ENCODE measurements at regions not wholly inside any gene's neighbourhood (a gene's known extent, or its start where the extent isn't known, plus 50 kb on each side); places are given as distances from the start of the nearest gene placed in this dataset.

DNA sequence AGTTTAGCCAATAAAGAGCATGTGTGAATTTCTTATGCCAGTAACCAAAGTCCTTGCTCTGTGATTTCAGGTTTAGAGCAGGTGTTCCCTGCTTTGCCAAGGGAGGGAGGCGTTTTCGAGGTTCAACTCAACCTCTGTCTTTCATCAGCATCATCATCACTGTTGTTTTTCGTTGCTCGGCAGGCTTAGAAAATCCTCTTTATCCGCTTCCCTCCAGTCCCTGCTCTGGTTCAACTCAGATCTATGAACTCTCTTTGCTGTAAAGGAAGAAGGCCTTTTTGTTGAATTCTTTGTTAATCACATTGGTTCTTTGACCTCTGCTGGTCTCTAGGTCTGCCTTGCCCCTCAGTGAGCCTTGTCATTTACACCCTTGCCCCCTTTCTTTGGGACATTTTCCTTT lies 243.9 kb upstream of the RBFOX1 start:
- Histone ChIP-seq H3K27ac (ENCODE audit: insufficient read depth, low read length, poor library complexity, severe bottlenecking) (no peak overlapping the region), H3K36me3 (ENCODE audit: control insufficient read depth, insufficient read depth, low read length) (no peaks in the 10 kb centered on the region), H3K27me3 (replicated peaks; ENCODE audit: control insufficient read depth, insufficient read depth, low read length, poor library complexity, severe bottlenecking) (no peaks in the 10 kb centered on the region), H3K4me3 (ENCODE audit: insufficient read depth, low read depth, low read length, poor library complexity, severe bottlenecking) (no peak overlapping the region), H3K4me1 (ENCODE audit: control insufficient read depth, insufficient read depth, low read length, poor library complexity, severe bottlenecking) (no peaks in the 10 kb centered on the region), H3K9me3 (ENCODE audit: control insufficient read depth, low read length) (peaks cover 2% of the 10 kb centered on the region)
- no peak for DNase-seq

DNA sequence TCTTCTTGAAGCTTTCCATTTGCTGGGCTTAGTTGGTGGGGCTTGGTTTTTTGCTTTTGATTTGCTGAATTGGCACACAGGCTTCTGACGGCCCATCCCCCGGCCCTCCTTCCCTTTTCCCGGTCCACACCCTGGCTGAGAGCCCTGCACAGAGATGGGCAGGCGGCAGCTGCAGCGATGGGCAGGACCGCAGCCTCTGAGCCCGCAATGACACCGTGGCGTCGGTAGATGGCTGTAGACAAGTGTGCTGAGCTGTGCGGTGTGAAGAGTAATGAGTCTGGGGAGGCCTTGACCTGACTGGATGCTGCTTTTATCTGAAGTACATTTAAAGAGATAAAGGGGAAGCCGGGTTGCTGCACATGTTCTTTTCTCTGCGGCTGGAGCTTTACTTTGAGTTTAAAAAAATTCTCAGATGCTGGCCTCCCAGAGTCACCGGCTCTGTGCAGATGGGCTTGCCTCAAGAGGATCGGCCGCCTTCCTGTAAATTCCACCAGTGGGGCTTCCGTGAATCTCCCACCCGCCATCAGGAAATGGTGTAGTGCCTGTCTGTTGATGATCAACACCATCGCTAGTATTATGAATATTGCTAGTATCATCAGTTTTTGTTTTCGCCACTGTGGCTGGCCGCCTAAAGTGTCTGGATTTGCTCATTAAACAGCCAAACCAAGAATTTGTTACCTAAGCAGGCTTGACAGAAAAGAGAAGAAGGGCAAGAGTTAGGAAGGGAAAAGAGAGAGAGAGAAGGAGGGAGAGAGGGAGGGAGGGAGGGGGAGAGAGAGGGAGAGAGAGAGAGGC lies 245.6 kb upstream of the RBFOX1 start:
- Histone ChIP-seq H3K4me3 (ENCODE audit: insufficient read depth, low read depth, low read length, poor library complexity, severe bottlenecking) (no peak overlapping the region), H3K36me3 (ENCODE audit: control insufficient read depth, insufficient read depth, low read length) (no peaks in the 10 kb centered on the region), H3K27me3 (replicated peaks; ENCODE audit: control insufficient read depth, insufficient read depth, low read length, poor library complexity, severe bottlenecking) (no peaks in the 10 kb centered on the region), H3K27ac (ENCODE audit: insufficient read depth, low read length, poor library complexity, severe bottlenecking) (no peak overlapping the region), H3K4me1 (ENCODE audit: control insufficient read depth, insufficient read depth, low read length, poor library complexity, severe bottlenecking) (no peaks in the 10 kb centered on the region), H3K9me3 (ENCODE audit: control insufficient read depth, low read length) (no peaks in the 10 kb centered on the region)
- DNase-seq: no peak

DNA sequence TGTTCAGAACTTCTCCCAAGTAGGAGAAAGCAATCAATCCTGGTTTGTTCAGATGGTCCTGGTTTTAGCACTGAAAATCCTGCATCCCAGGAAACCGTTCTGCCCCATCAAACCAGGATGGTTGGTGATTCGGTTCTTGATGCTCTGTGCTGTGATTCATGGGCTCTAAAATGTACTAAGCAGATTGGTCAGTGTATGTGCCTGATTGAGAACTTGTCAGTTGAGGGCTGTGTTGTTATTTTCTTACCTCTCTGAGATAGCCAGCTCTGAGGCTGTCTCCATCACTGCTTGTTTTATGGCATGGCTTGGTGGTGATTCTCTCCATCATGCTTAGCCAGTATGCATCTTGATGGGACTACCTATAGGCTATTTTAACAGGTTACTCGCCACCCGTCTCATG lies 246.9 kb upstream of the RBFOX1 start:
- Histone ChIP-seq H3K27ac (ENCODE audit: insufficient read depth, low read length, poor library complexity, severe bottlenecking) (no peak overlapping the region), H3K9me3 (ENCODE audit: control insufficient read depth, low read length) (no peaks in the 10 kb centered on the region), H3K36me3 (ENCODE audit: control insufficient read depth, insufficient read depth, low read length) (no peaks in the 10 kb centered on the region), H3K4me1 (ENCODE audit: control insufficient read depth, insufficient read depth, low read length, poor library complexity, severe bottlenecking) (no peaks in the 10 kb centered on the region), H3K27me3 (replicated peaks; ENCODE audit: control insufficient read depth, insufficient read depth, low read length, poor library complexity, severe bottlenecking) (no peaks in the 10 kb centered on the region), H3K4me3 (ENCODE audit: insufficient read depth, low read depth, low read length, poor library complexity, severe bottlenecking) (no peak overlapping the region)
- no peak for DNase-seq

GRCh38 chr16:7083096-7083495 lies 249.5 kb upstream of the RBFOX1 start:
- H3K27ac ChIP-seq (ENCODE audit: insufficient read depth, low read length, poor library complexity, severe bottlenecking): no peak overlapping the region
- no peaks in the 10 kb centered on the region for H3K36me3 ChIP-seq (ENCODE audit: control insufficient read depth, insufficient read depth, low read length)
- H3K4me1 ChIP-seq (ENCODE audit: control insufficient read depth, insufficient read depth, low read length, poor library complexity, severe bottlenecking): no peaks in the 10 kb centered on the region
- no peak for DNase-seq
- no peaks in the 10 kb centered on the region for H3K27me3 ChIP-seq (replicated peaks; ENCODE audit: control insufficient read depth, insufficient read depth, low read length, poor library complexity, severe bottlenecking)
- no peaks in the 10 kb centered on the region for H3K9me3 ChIP-seq (ENCODE audit: control insufficient read depth, low read length)
- no peak overlapping the region for H3K4me3 ChIP-seq (ENCODE audit: insufficient read depth, low read depth, low read length, poor library complexity, severe bottlenecking)

DNA sequence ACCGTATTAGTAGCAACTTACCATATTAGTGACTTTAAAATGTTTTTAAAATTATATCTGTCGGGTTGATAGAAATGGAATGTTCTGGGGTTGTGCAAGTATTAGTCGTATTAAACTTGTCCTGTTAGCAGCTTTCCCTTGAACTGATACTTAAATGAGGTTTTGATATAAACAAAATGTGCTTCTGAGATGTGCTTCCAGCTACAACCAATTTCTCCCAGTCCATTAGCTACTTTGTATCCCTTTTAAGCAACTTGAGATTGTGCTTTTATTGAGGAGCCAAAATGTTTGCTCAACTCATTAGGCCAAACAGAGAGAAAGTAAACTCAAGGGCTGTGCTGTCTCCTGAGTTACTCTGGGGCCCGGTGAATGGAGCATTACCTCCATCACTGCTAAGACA lies 255.0 kb upstream of the RBFOX1 start:
- Histone ChIP-seq H3K36me3 (ENCODE audit: control insufficient read depth, insufficient read depth, low read length) (no peaks in the 10 kb centered on the region), H3K27me3 (replicated peaks; ENCODE audit: control insufficient read depth, insufficient read depth, low read length, poor library complexity, severe bottlenecking) (no peaks in the 10 kb centered on the region), H3K27ac (ENCODE audit: insufficient read depth, low read length, poor library complexity, severe bottlenecking) (no peak overlapping the region), H3K9me3 (ENCODE audit: control insufficient read depth, low read length) (no peaks in the 10 kb centered on the region), H3K4me1 (ENCODE audit: control insufficient read depth, insufficient read depth, low read length, poor library complexity, severe bottlenecking) (no peaks in the 10 kb centered on the region), H3K4me3 (ENCODE audit: insufficient read depth, low read depth, low read length, poor library complexity, severe bottlenecking) (no peak overlapping the region)
- DNase-seq: no peak

DNA sequence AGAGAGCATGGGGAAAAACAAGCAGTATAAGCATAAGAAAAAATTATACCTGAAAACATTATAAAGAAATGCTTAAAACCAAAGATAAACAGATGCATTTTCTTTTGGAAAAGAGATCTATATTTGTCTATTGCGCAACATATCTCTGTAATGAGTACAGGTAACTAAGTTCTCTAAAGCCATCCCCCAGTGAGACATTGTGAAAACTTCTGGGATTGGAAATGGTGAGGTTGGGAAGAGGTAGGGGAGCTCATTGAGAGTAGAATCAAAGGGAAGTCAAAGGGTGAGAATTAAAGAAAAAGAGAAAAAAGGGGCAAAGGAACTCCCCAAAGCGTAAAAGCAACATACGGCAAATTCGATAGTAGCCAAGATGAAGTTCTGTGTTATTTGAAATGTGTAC lies 257.9 kb upstream of the RBFOX1 start:
- Histone ChIP-seq H3K4me1 (ENCODE audit: control insufficient read depth, insufficient read depth, low read length, poor library complexity, severe bottlenecking) (no peaks in the 10 kb centered on the region), H3K27ac (ENCODE audit: insufficient read depth, low read length, poor library complexity, severe bottlenecking) (no peak overlapping the region), H3K27me3 (replicated peaks; ENCODE audit: control insufficient read depth, insufficient read depth, low read length, poor library complexity, severe bottlenecking) (no peaks in the 10 kb centered on the region), H3K36me3 (ENCODE audit: control insufficient read depth, insufficient read depth, low read length) (no peaks in the 10 kb centered on the region), H3K9me3 (ENCODE audit: control insufficient read depth, low read length) (no peaks in the 10 kb centered on the region), H3K4me3 (ENCODE audit: insufficient read depth, low read depth, low read length, poor library complexity, severe bottlenecking) (no peak overlapping the region)
- DNase-seq: no peak

GRCh38 chr16:7057458-7057857 lies 275.2 kb upstream of the RBFOX1 start:
- DNase-seq: no peak
- no peaks in the 10 kb centered on the region for H3K27me3 ChIP-seq (replicated peaks; ENCODE audit: control insufficient read depth, insufficient read depth, low read length, poor library complexity, severe bottlenecking)
- H3K4me1 ChIP-seq (ENCODE audit: control insufficient read depth, insufficient read depth, low read length, poor library complexity, severe bottlenecking): no peaks in the 10 kb centered on the region

DNA sequence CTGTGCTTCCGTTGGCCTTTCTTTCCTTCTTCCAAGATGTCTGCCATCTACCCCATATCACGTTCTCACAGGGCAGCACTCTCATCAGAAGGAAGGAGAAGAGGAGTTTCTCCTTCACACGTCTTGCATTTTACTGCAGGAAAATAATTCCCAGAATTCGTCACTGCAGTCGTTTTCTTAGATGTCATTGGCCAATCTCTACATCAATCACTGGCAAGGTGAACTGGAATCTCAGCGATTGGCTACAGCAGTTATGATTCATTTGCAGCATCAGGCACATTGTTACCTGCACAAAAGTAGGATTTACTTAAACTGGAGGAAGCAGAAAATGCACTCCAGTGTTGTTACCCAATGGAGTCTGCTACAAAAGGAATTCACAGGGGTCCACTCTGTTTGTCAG lies 277.2 kb upstream of the RBFOX1 start:
- H3K9me3 ChIP-seq (ENCODE audit: control insufficient read depth, low read length): no peaks in the 10 kb centered on the region
- no peaks in the 10 kb centered on the region for H3K36me3 ChIP-seq (ENCODE audit: control insufficient read depth, insufficient read depth, low read length)
- no peak overlapping the region for H3K4me3 ChIP-seq (ENCODE audit: insufficient read depth, low read depth, low read length, poor library complexity, severe bottlenecking)
- no peak for DNase-seq
- H3K27me3 ChIP-seq (replicated peaks; ENCODE audit: control insufficient read depth, insufficient read depth, low read length, poor library complexity, severe bottlenecking): no peaks in the 10 kb centered on the region
- no peaks in the 10 kb centered on the region for H3K4me1 ChIP-seq (ENCODE audit: control insufficient read depth, insufficient read depth, low read length, poor library complexity, severe bottlenecking)
- H3K27ac ChIP-seq (ENCODE audit: insufficient read depth, low read length, poor library complexity, severe bottlenecking): no peak overlapping the region

More at GRCh38 chr16:7057458-7057857, 275.2 kb upstream of the RBFOX1 start:
- H3K36me3 ChIP-seq (ENCODE audit: control insufficient read depth, insufficient read depth, low read length): no peaks in the 10 kb centered on the region
- H3K4me3 ChIP-seq (ENCODE audit: insufficient read depth, low read depth, low read length, poor library complexity, severe bottlenecking): no peak overlapping the region
- no peaks in the 10 kb centered on the region for H3K9me3 ChIP-seq (ENCODE audit: control insufficient read depth, low read length)
- H3K27ac ChIP-seq (ENCODE audit: insufficient read depth, low read length, poor library complexity, severe bottlenecking): no peak overlapping the region

- Histone ChIP-seq H3K27ac (ENCODE audit: insufficient read depth, low read length, poor library complexity, severe bottlenecking) (no peak overlapping the region), H3K36me3 (ENCODE audit: control insufficient read depth, insufficient read depth, low read length) (no peaks in the 10 kb centered on the region), H3K4me1 (ENCODE audit: control insufficient read depth, insufficient read depth, low read length, poor library complexity, severe bottlenecking) (no peaks in the 10 kb centered on the region), H3K27me3 (replicated peaks; ENCODE audit: control insufficient read depth, insufficient read depth, low read length, poor library complexity, severe bottlenecking) (no peaks in the 10 kb centered on the region), H3K9me3 (ENCODE audit: control insufficient read depth, low read length) (no peaks in the 10 kb centered on the region), H3K4me3 (ENCODE audit: insufficient read depth, low read depth, low read length, poor library complexity, severe bottlenecking) (no peak overlapping the region)
- DNase-seq: no peak
Observed at GRCh38 chr16:7051591-7052349, 280.9 kb upstream of the RBFOX1 start.

- H3K4me1 ChIP-seq (ENCODE audit: control insufficient read depth, insufficient read depth, low read length, poor library complexity, severe bottlenecking): no peaks in the 10 kb centered on the region
- DNase-seq: no peak
- no peaks in the 10 kb centered on the region for H3K9me3 ChIP-seq (ENCODE audit: control insufficient read depth, low read length)
- no peaks in the 10 kb centered on the region for H3K36me3 ChIP-seq (ENCODE audit: control insufficient read depth, insufficient read depth, low read length)
- no peaks in the 10 kb centered on the region for H3K27me3 ChIP-seq (replicated peaks; ENCODE audit: control insufficient read depth, insufficient read depth, low read length, poor library complexity, severe bottlenecking)
- H3K27ac ChIP-seq (ENCODE audit: insufficient read depth, low read length, poor library complexity, severe bottlenecking): no peak overlapping the region
- H3K4me3 ChIP-seq (ENCODE audit: insufficient read depth, low read depth, low read length, poor library complexity, severe bottlenecking): no peak overlapping the region
Observed at GRCh38 chr16:7044331-7044730, 288.3 kb upstream of the RBFOX1 start.

All from effector memory CD4-positive, alpha-beta T cell (primary cell).